Caco-2 (cell line): ENCODE measurements at regions not wholly inside any gene's neighbourhood (a gene's known extent, or its start where the extent isn't known, plus 50 kb on each side); places are given as distances from the start of the nearest gene placed in this dataset.

Experiments
- BruUV-seq: library from RNA; stranded (reverse); fragments of 400-500 nt; replicated peaks from 2 replicates; lab custom pipeline; 2021; lab: Mats Ljungman, UMichigan
- CTCF ChIA-PET: fragments of 300-600 bp; sonication (Branson Sonifier 250); formaldehyde crosslinking; loops from one replicate; lab custom pipeline; 2022; ENCODE audit warnings: antibody characterized with exemption; lab: Charles Lee
- POLR2A ChIA-PET: fragments of 300-600 bp; sonication (Branson Sonifier 250); formaldehyde crosslinking; loops from one replicate; lab custom pipeline; 2022; ENCODE audit warnings: antibody characterized with exemption; lab: Charles Lee
- DNase-seq, 2 experiments: peaks; one replicate each; pipeline versions ENCODE4 v3.0.0 to v3.0.0-alpha.2; 2020 to 2022
- H3K27me3 ChIP-seq: replicated peaks from 2 replicates; pipeline ENCODE4 v1.6.0; 2011; ENCODE audit warnings: low read length; ENCODE audit not compliant: control insufficient read depth, insufficient read depth
- H3K36me3 ChIP-seq: 2 replicates; pipeline ENCODE4 v1.5.1; 2011; ENCODE audit warnings: low read length; ENCODE audit not compliant: control insufficient read depth, insufficient read depth
- H3K4me1 ChIP-seq: fragments of 250-450 bp; sonication (Bioruptor Pico); 2 replicates; pipeline ENCODE4 v1.5.1; 2020; ENCODE audit warnings: mild to moderate bottlenecking
- H3K4me3 ChIP-seq: 2 replicates; pipeline ENCODE4 v1.5.1; 2011; ENCODE audit warnings: low read depth, mild to moderate bottlenecking, control low read depth, low read length
- H3K9me3 ChIP-seq: fragments of 250-450 bp; sonication (Bioruptor Pico); 2 replicates; pipeline ENCODE4 v1.5.1; 2020; ENCODE audit warnings: mild to moderate bottlenecking, moderate library complexity
- H3K27ac Mint-ChIP-seq: one replicate; pipeline ENCODE4 v1.8.0; 2022; ENCODE audit warnings: mixed read lengths; ENCODE audit not compliant: unreplicated experiment
- H3K27me3 Mint-ChIP-seq: one replicate; pipeline ENCODE4 v1.8.0; 2022; ENCODE audit warnings: mixed read lengths; ENCODE audit not compliant: insufficient read depth, unreplicated experiment
- H3K36me3 Mint-ChIP-seq: one replicate; pipeline ENCODE4 v1.8.0; 2022; ENCODE audit warnings: mild to moderate bottlenecking, mixed read lengths; ENCODE audit not compliant: insufficient read depth, unreplicated experiment
- H3K4me1 Mint-ChIP-seq: one replicate; pipeline ENCODE4 v1.8.0; 2022; ENCODE audit warnings: low read depth, mixed read lengths; ENCODE audit not compliant: unreplicated experiment
- H3K4me3 Mint-ChIP-seq: one replicate; pipeline ENCODE4 v1.8.0; 2022; ENCODE audit warnings: mild to moderate bottlenecking, moderate library complexity, mixed read lengths; ENCODE audit not compliant: unreplicated experiment
- H3K9me3 Mint-ChIP-seq: one replicate; pipeline ENCODE4 v1.8.0; 2022; ENCODE audit warnings: mixed read lengths; ENCODE audit not compliant: unreplicated experiment
- intact Hi-C: fragments of 100-400 bp; cut with micrococcal nuclease; formaldehyde crosslinking; loops from one replicate; pipeline ENCODE4 v1.10.0; 2022; ENCODE audit not compliant: unreplicated experiment
- TF ChIP-seq, protein P1 (sequence below), 2 experiments: fragments of 200-600 bp in 1 of 2; IDR thresholded peaks; 1 replicate in 1 of 2; 2 replicates in 1 of 2; pipeline versions ENCODE4 v1.5.1 to v1.8.0; 2011 to 2022; ENCODE audit warnings: antibody characterized with exemption in 1 of 2, control low read depth in 1 of 2, inconsistent platforms in 1 of 2, low read depth in 1 of 2, low read length in 1 of 2, mild to moderate bottlenecking in 1 of 2, moderate library complexity in 1 of 2; ENCODE audit not compliant: insufficient read depth in 1 of 2, severe bottlenecking in 1 of 2, unreplicated experiment in 1 of 2

- H3K9me3 Mint-ChIP-seq: no peaks in the 10 kb centered on the region
- no peaks in the 10 kb centered on the region for H3K27me3 Mint-ChIP-seq
- no peak for DNase-seq
- no peaks in the 10 kb centered on the region for H3K9me3 ChIP-seq
- POLR2A ChIA-PET: no interaction called here
- H3K4me3 Mint-ChIP-seq: no peak overlapping the region
- peaks cover 34% of the 10 kb centered on the region for H3K4me1 ChIP-seq
- BruUV-seq: no TSS peak
- intact Hi-C loops: no loop called here
- no peaks in the 10 kb centered on the region for H3K27me3 ChIP-seq
- no peak overlapping the region for H3K27ac Mint-ChIP-seq
- no peaks in the 10 kb centered on the region for H3K36me3 ChIP-seq
- H3K36me3 Mint-ChIP-seq: no peaks in the 10 kb centered on the region
- peaks cover 32% of the 10 kb centered on the region for H3K4me1 Mint-ChIP-seq
- no peak overlapping the region for H3K4me3 ChIP-seq
- TF ChIP-seq, protein P1, sequence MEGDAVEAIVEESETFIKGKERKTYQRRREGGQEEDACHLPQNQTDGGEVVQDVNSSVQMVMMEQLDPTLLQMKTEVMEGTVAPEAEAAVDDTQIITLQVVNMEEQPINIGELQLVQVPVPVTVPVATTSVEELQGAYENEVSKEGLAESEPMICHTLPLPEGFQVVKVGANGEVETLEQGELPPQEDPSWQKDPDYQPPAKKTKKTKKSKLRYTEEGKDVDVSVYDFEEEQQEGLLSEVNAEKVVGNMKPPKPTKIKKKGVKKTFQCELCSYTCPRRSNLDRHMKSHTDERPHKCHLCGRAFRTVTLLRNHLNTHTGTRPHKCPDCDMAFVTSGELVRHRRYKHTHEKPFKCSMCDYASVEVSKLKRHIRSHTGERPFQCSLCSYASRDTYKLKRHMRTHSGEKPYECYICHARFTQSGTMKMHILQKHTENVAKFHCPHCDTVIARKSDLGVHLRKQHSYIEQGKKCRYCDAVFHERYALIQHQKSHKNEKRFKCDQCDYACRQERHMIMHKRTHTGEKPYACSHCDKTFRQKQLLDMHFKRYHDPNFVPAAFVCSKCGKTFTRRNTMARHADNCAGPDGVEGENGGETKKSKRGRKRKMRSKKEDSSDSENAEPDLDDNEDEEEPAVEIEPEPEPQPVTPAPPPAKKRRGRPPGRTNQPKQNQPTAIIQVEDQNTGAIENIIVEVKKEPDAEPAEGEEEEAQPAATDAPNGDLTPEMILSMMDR (IDR thresholded peaks at IDR 0.05; ENCODE audit: insufficient read depth in 1 of 2, low read depth in 1 of 2, low read length in 1 of 2, severe bottlenecking in 1 of 2, unreplicated experiment in 1 of 2): no peak
- CTCF ChIA-PET: interaction anchor here (2.0 kb wide), 1 partner anchor 8 kb away, joined by 9 read pairs; no protein-coding TSS in a partner anchor
Observed at GRCh38 chr2:222804351-222804750, 56.5 kb upstream of the ACSL3 start.

GRCh38 chr2:222805591-222806304 lies 55.1 kb upstream of the ACSL3 start:
- POLR2A ChIA-PET: interaction anchor here (0.9 kb wide), 1 partner anchor 96 kb away, joined by 3 read pairs; no protein-coding TSS in a partner anchor
- no peak overlapping the region for H3K4me3 ChIP-seq
- H3K27ac Mint-ChIP-seq: peak overlapping the region; percentile 86
- DNase-seq: peak in 1 of 2 experiments; percentile 56
- H3K27me3 Mint-ChIP-seq: no peaks in the 10 kb centered on the region
- H3K9me3 ChIP-seq: no peaks in the 10 kb centered on the region
- H3K27me3 ChIP-seq: no peaks in the 10 kb centered on the region
- H3K4me1 ChIP-seq: peaks cover 23% of the 10 kb centered on the region
- BruUV-seq: TSS peak; percentile 84
- H3K4me3 Mint-ChIP-seq: no peak overlapping the region
- peaks cover 24% of the 10 kb centered on the region for H3K4me1 Mint-ChIP-seq
- TF ChIP-seq, protein P1 (IDR thresholded peaks at IDR 0.05; ENCODE audit: insufficient read depth in 1 of 2, low read depth in 1 of 2, low read length in 1 of 2, severe bottlenecking in 1 of 2, unreplicated experiment in 1 of 2): no peak
- intact Hi-C loops: loop anchor here (1.0 to 2.0 kb wide), 2 partner anchors 55 to 96 kb away; partner anchors contain the start of gene ACSL3
- CTCF ChIA-PET: interaction anchor here (0.6 to 2.0 kb wide), 3 partner anchors 9 to 93 kb away, joined by 4 to 9 read pairs (median 8); no protein-coding TSS in a partner anchor
- H3K36me3 ChIP-seq: no peaks in the 10 kb centered on the region
- H3K36me3 Mint-ChIP-seq: no peaks in the 10 kb centered on the region
- H3K9me3 Mint-ChIP-seq: no peaks in the 10 kb centered on the region

DNA sequence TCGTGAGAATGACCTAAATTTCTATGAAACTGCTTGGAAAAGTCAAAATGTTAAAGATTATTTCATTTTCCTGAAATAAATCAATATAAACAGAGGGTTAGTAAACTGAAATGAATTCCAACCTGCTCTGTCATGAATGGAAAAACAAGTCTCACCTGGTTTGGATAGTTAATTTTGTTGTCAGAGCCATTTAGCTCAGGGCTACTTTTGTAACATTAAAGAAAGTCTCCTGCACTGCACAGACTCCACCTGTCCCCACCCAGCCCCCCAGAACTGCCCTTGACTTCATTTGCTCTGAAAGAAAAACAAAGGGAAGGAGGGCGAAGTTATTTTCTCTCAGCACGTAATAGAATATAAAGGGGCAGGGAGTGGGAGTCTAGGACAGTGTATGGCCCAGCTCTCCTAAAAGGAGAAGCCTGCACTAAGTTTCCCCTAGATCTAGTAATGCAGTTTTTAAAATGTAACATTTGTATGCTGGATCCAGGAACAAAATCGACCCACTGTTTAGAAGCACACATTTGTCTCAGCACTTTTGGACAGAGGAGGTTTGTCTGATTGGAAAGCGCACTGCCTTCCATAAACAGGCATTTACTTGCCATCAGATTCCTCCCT lies 54.2 kb upstream of the ACSL3 start:
- H3K9me3 ChIP-seq: no peaks in the 10 kb centered on the region
- Mint-ChIP-seq H3K27ac (peak overlapping the region; percentile 86), H3K27me3 (no peaks in the 10 kb centered on the region), H3K9me3 (no peaks in the 10 kb centered on the region), H3K36me3 (no peaks in the 10 kb centered on the region), H3K4me3 (peak overlapping the region; percentile 34), H3K4me1 (peaks cover 24% of the 10 kb centered on the region)
- no peaks in the 10 kb centered on the region for H3K36me3 ChIP-seq
- BruUV-seq: no TSS peak
- CTCF ChIA-PET: interaction anchor here (0.7 to 1.7 kb wide), 2 partner anchors 10 to 63 kb away, joined by 6 to 8 read pairs; no protein-coding TSS in a partner anchor
- TF ChIP-seq, protein P1 (IDR thresholded peaks at IDR 0.05; ENCODE audit: insufficient read depth in 1 of 2, low read depth in 1 of 2, low read length in 1 of 2, severe bottlenecking in 1 of 2, unreplicated experiment in 1 of 2): no peak
- POLR2A ChIA-PET: interaction anchor here (0.6 to 1.0 kb wide), 2 partner anchors 10 to 100 kb away, joined by 3 to 4 read pairs; no protein-coding TSS in a partner anchor
- peaks cover 23% of the 10 kb centered on the region for H3K4me1 ChIP-seq
- H3K27me3 ChIP-seq: no peaks in the 10 kb centered on the region
- intact Hi-C loops: loop anchor here (1.0 to 2.0 kb wide), 3 partner anchors 10 to 97 kb away; partner anchors contain the start of gene ACSL3
- H3K4me3 ChIP-seq: no peak overlapping the region
- DNase-seq: no peak
